D721Med (cell line): ENCODE measurements at regions not wholly inside any gene's neighbourhood (a gene's known extent, or its start where the extent isn't known, plus 50 kb on each side); places are given as distances from the start of the nearest gene placed in this dataset.
"Not testable (repeated sequence)": the region's sequence is repeated elsewhere in the genome, so short reads cannot be mapped to it uniquely, and the experiment has no call there.

Source experiments
- DNase-seq: peaks from one replicate; pipeline ENCODE4 v3.0.0; 2011; ENCODE audit warnings: low spot score; ENCODE audit not compliant: insufficient read length
- FAIRE-seq: peaks from 2 replicates; lab custom pipeline; 2011; peaks lifted over from hg19 to GRCh38; lab: Jason Lieb, UNC
- TF ChIP-seq, protein P1 (sequence below): IDR thresholded peaks from 2 replicates; pipeline ENCODE4 v1.5.1; 2012; ENCODE audit warnings: mild to moderate bottlenecking, control low read depth; ENCODE audit not compliant: insufficient read depth; ENCODE audit errors: missing control alignments

DNA sequence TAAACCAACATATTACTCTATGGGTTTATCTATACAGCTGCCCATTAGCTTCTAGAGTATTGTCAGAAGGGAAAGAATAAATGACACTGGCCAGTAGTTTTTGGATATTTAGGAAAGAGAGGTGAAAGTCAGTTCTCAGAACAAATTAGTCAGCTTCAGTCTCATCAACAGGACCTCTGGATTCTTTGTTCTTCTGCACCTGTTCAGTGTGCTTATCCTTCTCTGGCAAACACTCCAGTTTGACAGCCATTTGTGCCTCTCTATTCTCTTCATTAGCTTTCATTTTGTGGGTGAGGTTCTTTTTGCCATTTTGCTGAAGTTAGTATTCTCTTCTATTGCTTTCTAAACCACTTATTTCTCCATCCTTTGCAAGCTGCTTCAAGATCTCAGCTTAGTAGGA, 107.0 kb downstream of the PCDH18 start:
- no peak for DNase-seq
- no peak for FAIRE-seq

DNA sequence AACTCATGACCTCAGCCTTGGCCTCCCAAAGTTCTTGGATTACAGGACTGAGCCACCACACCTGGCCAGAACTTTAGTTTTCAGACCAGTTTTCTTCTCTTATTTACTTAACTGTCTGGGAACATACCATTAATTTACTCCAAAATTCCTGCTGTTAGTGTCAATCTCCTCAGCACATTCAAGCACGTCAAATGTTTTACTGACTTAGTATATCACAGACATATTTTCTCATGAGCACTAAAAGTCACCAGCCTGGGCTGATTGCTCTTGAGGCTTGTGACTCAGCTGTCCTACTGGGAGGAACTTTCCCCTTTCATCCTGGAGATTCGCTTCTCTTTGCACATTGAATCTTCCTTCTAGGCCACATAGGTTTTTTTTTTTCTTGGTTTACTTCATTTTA, 109.6 kb downstream of the PCDH18 start:
- FAIRE-seq = no peak
- TF ChIP-seq, protein P1, sequence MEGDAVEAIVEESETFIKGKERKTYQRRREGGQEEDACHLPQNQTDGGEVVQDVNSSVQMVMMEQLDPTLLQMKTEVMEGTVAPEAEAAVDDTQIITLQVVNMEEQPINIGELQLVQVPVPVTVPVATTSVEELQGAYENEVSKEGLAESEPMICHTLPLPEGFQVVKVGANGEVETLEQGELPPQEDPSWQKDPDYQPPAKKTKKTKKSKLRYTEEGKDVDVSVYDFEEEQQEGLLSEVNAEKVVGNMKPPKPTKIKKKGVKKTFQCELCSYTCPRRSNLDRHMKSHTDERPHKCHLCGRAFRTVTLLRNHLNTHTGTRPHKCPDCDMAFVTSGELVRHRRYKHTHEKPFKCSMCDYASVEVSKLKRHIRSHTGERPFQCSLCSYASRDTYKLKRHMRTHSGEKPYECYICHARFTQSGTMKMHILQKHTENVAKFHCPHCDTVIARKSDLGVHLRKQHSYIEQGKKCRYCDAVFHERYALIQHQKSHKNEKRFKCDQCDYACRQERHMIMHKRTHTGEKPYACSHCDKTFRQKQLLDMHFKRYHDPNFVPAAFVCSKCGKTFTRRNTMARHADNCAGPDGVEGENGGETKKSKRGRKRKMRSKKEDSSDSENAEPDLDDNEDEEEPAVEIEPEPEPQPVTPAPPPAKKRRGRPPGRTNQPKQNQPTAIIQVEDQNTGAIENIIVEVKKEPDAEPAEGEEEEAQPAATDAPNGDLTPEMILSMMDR = no peak
- DNase-seq = no peak

More for the DNA sequence above, 107.0 kb downstream of the PCDH18 start:
- TF ChIP-seq, protein P1 = no peak

GRCh38 chr4:137421796-137422195, 110.5 kb downstream of the PCDH18 start:
- FAIRE-seq (no peak), DNase-seq (no peak)
- TF ChIP-seq, protein P1 = no peak

DNA sequence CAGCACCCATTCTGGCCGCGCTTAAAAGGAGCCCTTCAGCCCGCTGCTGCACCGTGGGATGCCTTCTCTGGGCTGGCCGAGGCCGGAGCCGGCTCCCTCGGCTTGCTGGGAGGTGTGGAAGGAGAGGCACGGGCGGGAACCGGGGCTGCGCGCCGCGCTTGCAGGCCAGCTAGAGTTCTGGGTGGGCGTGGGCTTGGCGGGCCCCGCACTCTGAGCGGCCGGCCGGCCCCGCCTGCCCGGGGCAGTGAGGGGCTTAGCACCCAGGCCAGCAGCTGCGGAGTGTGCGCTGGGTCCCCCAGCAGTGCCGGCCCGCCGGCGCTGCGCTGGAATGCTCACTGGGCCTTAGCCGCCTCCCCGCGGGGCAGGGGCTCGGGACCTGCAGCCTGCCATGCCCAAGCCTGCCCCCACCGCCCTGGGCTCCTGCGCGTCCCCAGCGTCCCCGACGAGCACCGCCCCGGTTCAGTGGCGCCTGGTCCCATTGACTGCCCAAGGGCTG, 111.3 kb downstream of the PCDH18 start:
- no peak for DNase-seq
- FAIRE-seq = no peak
- TF ChIP-seq, protein P1 = no peak

DNA sequence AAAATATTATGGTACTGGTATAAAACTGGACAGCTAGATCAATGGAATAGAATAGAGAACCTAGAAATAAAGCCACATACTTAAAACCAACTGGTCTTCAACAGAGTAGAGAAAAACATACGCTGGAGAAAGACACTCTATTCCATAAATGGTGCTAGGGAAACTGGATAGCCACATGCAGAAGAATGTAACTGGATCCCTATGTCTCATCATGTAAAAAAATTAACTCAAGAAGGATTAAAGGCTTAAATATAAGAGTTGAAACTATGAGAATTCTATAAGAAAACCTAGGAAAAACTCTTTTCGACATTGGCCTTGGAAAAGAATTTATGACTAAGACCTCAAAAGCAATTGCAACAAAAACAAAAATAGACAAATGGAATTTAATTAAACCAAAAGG, 114.6 kb downstream of the PCDH18 start:
- FAIRE-seq (no peak), DNase-seq (no peak)
- TF ChIP-seq, protein P1 = no peak

DNA sequence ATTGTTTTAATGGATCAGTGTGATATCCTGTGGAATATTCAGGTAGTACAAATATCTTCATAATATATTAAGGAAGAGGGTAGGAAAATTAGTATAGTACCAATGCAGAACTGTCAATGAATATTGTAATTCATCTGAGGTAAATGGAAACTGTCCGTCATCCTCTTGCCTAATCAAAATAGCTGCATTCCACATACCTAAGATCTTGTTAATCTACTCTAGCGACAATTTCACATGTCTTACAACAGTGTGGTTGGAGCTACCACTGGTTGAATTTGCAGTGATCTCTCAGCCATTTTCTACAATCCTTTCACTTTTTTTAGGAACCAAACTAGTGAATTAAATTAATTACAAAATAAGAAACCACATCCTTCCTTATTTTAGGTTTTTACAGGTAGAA, 117.5 kb downstream of the PCDH18 start:
- TF ChIP-seq, protein P1 = no peak
- DNase-seq (no peak), FAIRE-seq (no peak)

GRCh38 chr4:137408527-137409177, 123.6 kb downstream of the PCDH18 start:
- TF ChIP-seq, protein P1 = no peak
- no peak for DNase-seq
- no peak for FAIRE-seq

DNA sequence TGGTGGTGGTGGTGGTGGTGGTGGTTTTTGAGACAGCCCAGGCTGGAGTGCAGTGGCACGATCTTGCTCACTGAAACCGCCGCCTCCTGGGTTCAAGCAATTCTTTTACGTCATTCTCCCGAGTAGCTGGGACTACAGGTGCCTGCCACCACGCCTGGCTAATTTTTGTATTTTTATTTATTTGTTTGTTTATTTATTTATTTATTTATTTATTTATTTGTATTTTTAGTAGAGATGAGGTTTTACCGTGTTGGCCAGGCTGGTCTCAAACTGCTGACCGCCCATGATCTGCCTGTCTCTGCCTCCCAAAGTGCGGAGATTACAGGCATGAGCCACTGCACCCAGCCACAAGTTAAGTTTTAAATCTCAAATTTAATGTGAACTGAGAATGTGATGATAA, 126.5 kb downstream of the PCDH18 start:
- not testable (repeated sequence) for FAIRE-seq, DNase-seq
